Endometrium (tissue), 2 donors: ENCODE measurements at regions not wholly inside any gene's neighbourhood (a gene's known extent, or its start where the extent isn't known, plus 50 kb on each side); places are given as distances from the start of the nearest gene placed in this dataset.

Experiments used
- FAIRE-seq: peaks from 2 replicates; lab custom pipeline; 2012; peaks lifted over from hg19 to GRCh38; lab: Jason Lieb, UNC
- donor health status: control.
- donor health status: control.

- no peak for FAIRE-seq
These were observed 104.5 kb upstream of the MED13L start for GRCh38 chr12:116381744-116382685.

GRCh38 chr12:116382686-116383530 is 105.4 kb upstream of the MED13L start:
- no peak for FAIRE-seq

GRCh38 chr12:116384175-116384574 is 106.7 kb upstream of the MED13L start:
- FAIRE-seq, result no peak

- FAIRE-seq, result no peak
These were observed 107.4 kb upstream of the MED13L start for GRCh38 chr12:116384691-116385485.

GRCh38 chr12:116385486-116386217 is 108.2 kb upstream of the MED13L start:
- FAIRE-seq, result no peak

- FAIRE-seq, result no peak
These were observed 111.8 kb upstream of the MED13L start for GRCh38 chr12:116389326-116389725.

GRCh38 chr12:116389990-116390389 is 112.5 kb upstream of the MED13L start:
- no peak for FAIRE-seq

- FAIRE-seq, result no peak
These were observed 113.2 kb upstream of the MED13L start for GRCh38 chr12:116390401-116391335.

- FAIRE-seq, result no peak
These were observed 114.0 kb upstream of the MED13L start for GRCh38 chr12:116391501-116391900.

GRCh38 chr12:116392061-116392460 is 114.6 kb upstream of the MED13L start:
- FAIRE-seq, result peak; percentile 88

- FAIRE-seq, result no peak
These were observed 115.8 kb upstream of the MED13L start for GRCh38 chr12:116393255-116393654.

- FAIRE-seq, result no peak
These were observed 116.6 kb upstream of the MED13L start for GRCh38 chr12:116393859-116394650.

GRCh38 chr12:116395396-116395795 is 117.9 kb upstream of the MED13L start:
- FAIRE-seq, result no peak

- no peak for FAIRE-seq
These were observed 119.7 kb upstream of the MED13L start for GRCh38 chr12:116397148-116397547.

GRCh38 chr12:116398193-116398592 is 120.7 kb upstream of the MED13L start:
- no peak for FAIRE-seq

- FAIRE-seq, result no peak
These were observed 121.6 kb upstream of the MED13L start for GRCh38 chr12:116399055-116399454.

GRCh38 chr12:116400636-116401372 is 123.3 kb upstream of the MED13L start:
- FAIRE-seq, result no peak

GRCh38 chr12:116401565-116401964 is 124.1 kb upstream of the MED13L start:
- FAIRE-seq, result no peak
